HFF-Myc (cell line): ENCODE measurements at regions not wholly inside any gene's neighbourhood (a gene's known extent, or its start where the extent isn't known, plus 50 kb on each side); places are given as distances from the start of the nearest gene placed in this dataset.

Experiments
- DNase-seq: peaks from one replicate; pipeline ENCODE4 v3.0.0-alpha.2; 2011; ENCODE audit warnings: low read depth; ENCODE audit errors: extremely low read depth
- H3K4me3 ChIP-seq: replicated peaks from 2 replicates; pipeline ENCODE4 v1.5.1; 2011; ENCODE audit warnings: low read depth, mild to moderate bottlenecking, control low read depth, low read length
- CTCF ChIP-seq: IDR thresholded peaks from 2 replicates; pipeline ENCODE4 v1.5.1; 2012; ENCODE audit warnings: mild to moderate bottlenecking, low read depth, low read length, control low read depth; ENCODE audit errors: missing control alignments

GRCh38 chr7:69448071-69448470 lies 150.2 kb upstream of the AUTS2 start:
- no peak for TF ChIP-seq CTCF
- DNase-seq = no peak
- no peak overlapping the region for H3K4me3 ChIP-seq

GRCh38 chr7:69450456-69450855 lies 147.8 kb upstream of the AUTS2 start:
- TF ChIP-seq CTCF = no peak
- H3K4me3 ChIP-seq = no peak overlapping the region
- DNase-seq = no peak

GRCh38 chr7:69451715-69452114 lies 146.6 kb upstream of the AUTS2 start:
- TF ChIP-seq CTCF = no peak
- H3K4me3 ChIP-seq = no peak overlapping the region
- DNase-seq = no peak

- no peak overlapping the region for H3K4me3 ChIP-seq
- no peak for DNase-seq
- no peak for TF ChIP-seq CTCF
Measured at GRCh38 chr7:69452797-69453196, 145.5 kb upstream of the AUTS2 start.

GRCh38 chr7:69457595-69458504 lies 140.4 kb upstream of the AUTS2 start:
- DNase-seq = no peak
- no peak for TF ChIP-seq CTCF
- H3K4me3 ChIP-seq = no peak overlapping the region

- H3K4me3 ChIP-seq = no peak overlapping the region
- TF ChIP-seq CTCF = no peak
- no peak for DNase-seq
Measured at GRCh38 chr7:69464035-69464434, 134.2 kb upstream of the AUTS2 start.

GRCh38 chr7:69465262-69465661 lies 133.0 kb upstream of the AUTS2 start:
- no peak for TF ChIP-seq CTCF
- no peak for DNase-seq
- no peak overlapping the region for H3K4me3 ChIP-seq
